H9 (cell line): ENCODE measurements at regions not wholly inside any gene's neighbourhood (a gene's known extent, or its start where the extent isn't known, plus 50 kb on each side); places are given as distances from the start of the nearest gene placed in this dataset.
A peak's percentile ranks its signal among the peaks of the same experiment; 100 is the strongest.

Experiments used
- DNase-seq: peaks from one replicate; pipeline ENCODE4 v3.0.0-alpha.2; 2017
- H2AFZ ChIP-seq: one replicate; pipeline ENCODE4 v1.6.1; 2013; ENCODE audit warnings: mild to moderate bottlenecking, low read length, control low read depth, moderate library complexity
- H2AK5ac ChIP-seq: 2 replicates; pipeline ENCODE4 v1.6.1; 2013; ENCODE audit warnings: low read length, control low read depth, mixed read lengths; ENCODE audit not compliant: insufficient read length
- H2BK120ac ChIP-seq: one replicate; pipeline ENCODE4 v1.6.1; 2013; ENCODE audit warnings: low read depth, mild to moderate bottlenecking, low read length, control low read depth, inconsistent platforms; ENCODE audit not compliant: poor library complexity, severe bottlenecking
- H2BK12ac ChIP-seq: 2 replicates; pipeline ENCODE4 v1.6.1; 2013; ENCODE audit warnings: low read length, control low read depth, mixed read lengths, low read depth; ENCODE audit not compliant: insufficient read length
- H2BK15ac ChIP-seq: 2 replicates; pipeline ENCODE4 v1.6.1; 2013; ENCODE audit warnings: low read depth, low read length, control low read depth
- H2BK20ac ChIP-seq: one replicate; pipeline ENCODE4 v1.6.1; 2013; ENCODE audit warnings: low read depth, mild to moderate bottlenecking, low read length, control low read depth, inconsistent platforms; ENCODE audit not compliant: poor library complexity, severe bottlenecking
- H2BK5ac ChIP-seq: 2 replicates; pipeline ENCODE4 v1.6.1; 2013; ENCODE audit warnings: low read length, control low read depth, mixed read lengths; ENCODE audit not compliant: insufficient read length
- H3K14ac ChIP-seq: 2 replicates; pipeline ENCODE4 v1.6.1; 2013; ENCODE audit warnings: low read length, control low read depth; ENCODE audit not compliant: insufficient read depth
- H3K18ac ChIP-seq: 2 replicates; pipeline ENCODE4 v1.6.1; 2013; ENCODE audit warnings: low read depth, mild to moderate bottlenecking, mixed read lengths, low read length, control low read depth; ENCODE audit not compliant: insufficient read length
- H3K23ac ChIP-seq: 2 replicates; pipeline ENCODE4 v1.6.1; 2013; ENCODE audit warnings: low read length, control low read depth, mixed read lengths, low read depth; ENCODE audit not compliant: insufficient read length
- H3K23me2 ChIP-seq: 2 replicates; pipeline ENCODE4 v1.6.1; 2013; ENCODE audit warnings: low read depth, mild to moderate bottlenecking, mixed read lengths, low read length, control low read depth; ENCODE audit not compliant: insufficient read length, poor library complexity, severe bottlenecking
- H3K27ac ChIP-seq: 2 replicates; pipeline ENCODE4 v1.5.1; 2013; ENCODE audit warnings: low read length, control low read depth, mixed read lengths, low read depth; ENCODE audit not compliant: insufficient read length
- H3K27me3 ChIP-seq: 2 replicates; pipeline ENCODE4 v1.6.1; 2013; ENCODE audit warnings: low read length, control low read depth, inconsistent platforms; ENCODE audit not compliant: insufficient read depth
- H3K4ac ChIP-seq: 2 replicates; pipeline ENCODE4 v1.6.1; 2013; ENCODE audit warnings: low read depth, mild to moderate bottlenecking, control low read depth, inconsistent platforms, low read length, moderate library complexity
- H3K4me1 ChIP-seq: 2 replicates; pipeline ENCODE4 v1.6.1; 2013; ENCODE audit warnings: low read length, control low read depth, inconsistent platforms; ENCODE audit not compliant: insufficient read depth
- H3K4me2 ChIP-seq: 2 replicates; pipeline ENCODE4 v1.6.1; 2013; ENCODE audit warnings: low read length, control low read depth, mixed read lengths; ENCODE audit not compliant: insufficient read length, insufficient read depth
- H3K56ac ChIP-seq: 2 replicates; pipeline ENCODE4 v1.6.1; 2013; ENCODE audit warnings: low read depth, mild to moderate bottlenecking, mixed read lengths, low read length, control low read depth; ENCODE audit not compliant: insufficient read length
- H3K79me1 ChIP-seq: 2 replicates; pipeline ENCODE4 v1.6.1; 2013; ENCODE audit warnings: low read depth, mild to moderate bottlenecking, moderate library complexity, low read length, control low read depth, inconsistent platforms; ENCODE audit not compliant: insufficient read depth, poor library complexity, severe bottlenecking
- H3K79me2 ChIP-seq: 2 replicates; pipeline ENCODE4 v1.6.1; 2013; ENCODE audit warnings: low read length, control low read depth, inconsistent platforms; ENCODE audit not compliant: insufficient read depth
- H3K9ac ChIP-seq: 2 replicates; pipeline ENCODE4 v1.6.1; 2013; ENCODE audit warnings: low read length, control low read depth, mixed read lengths; ENCODE audit not compliant: insufficient read length; ENCODE audit errors: extremely low read depth
- H3K9me3 ChIP-seq: one replicate; pipeline ENCODE4 v1.6.1; 2013; ENCODE audit warnings: low read depth, low read length, inconsistent platforms; ENCODE audit not compliant: control insufficient read depth
- H3T11ph ChIP-seq: one replicate; pipeline ENCODE4 v1.6.1; 2013; ENCODE audit warnings: mild to moderate bottlenecking, low read length, control low read depth, inconsistent platforms
- H4K20me1 ChIP-seq: one replicate; pipeline ENCODE4 v1.6.1; 2013; ENCODE audit not compliant: control insufficient read depth, insufficient read length, insufficient read depth
- H4K5ac ChIP-seq: 2 replicates; pipeline ENCODE4 v1.6.1; 2013; ENCODE audit warnings: low read depth, mild to moderate bottlenecking, mixed read lengths, low read length, control low read depth; ENCODE audit not compliant: insufficient read length
- H4K8ac ChIP-seq: replicated peaks from 2 replicates; pipeline ENCODE4 v1.6.1; 2013; ENCODE audit warnings: low read length, control low read depth, mixed read lengths, low read depth; ENCODE audit not compliant: insufficient read length
- H4K91ac ChIP-seq: 2 replicates; pipeline ENCODE4 v1.6.1; 2013; ENCODE audit warnings: low read depth, mild to moderate bottlenecking, moderate library complexity, mixed read lengths, low read length, control low read depth; ENCODE audit not compliant: insufficient read length
- H3K27ac Mint-ChIP-seq, 3 experiments: 2 replicates in 2 of 3; 3 replicates in 1 of 3; pipeline ENCODE4 v1.8.0; 2020 to 2021; ENCODE audit warnings: mixed read lengths in 3 of 3, mild to moderate bottlenecking in 1 of 3, moderate library complexity in 1 of 3
- H3K27me3 Mint-ChIP-seq: 2 replicates; pipeline ENCODE4 v1.8.0; 2021; ENCODE audit warnings: low read depth, mild to moderate bottlenecking, moderate library complexity, mixed read lengths
- H3K36me3 Mint-ChIP-seq, 3 experiments: 2 replicates in 2 of 3; 3 replicates in 1 of 3; pipeline ENCODE4 v1.8.0; 2020 to 2021; ENCODE audit warnings: low read depth in 3 of 3, mixed read lengths in 3 of 3; ENCODE audit not compliant: insufficient read depth in 1 of 3
- H3K4me1 Mint-ChIP-seq, 2 experiments: 2 replicates each; pipeline ENCODE4 v1.8.0; 2020; ENCODE audit warnings: mixed read lengths in 2 of 2
- H3K4me3 Mint-ChIP-seq, 2 experiments: 2 replicates in 1 of 2; 3 replicates in 1 of 2; pipeline ENCODE4 v1.8.0; 2020 to 2021; ENCODE audit warnings: mild to moderate bottlenecking in 2 of 2, mixed read lengths in 2 of 2, moderate library complexity in 1 of 2
- H3K9me3 Mint-ChIP-seq, 2 experiments: 2 replicates in 1 of 2; 3 replicates in 1 of 2; pipeline ENCODE4 v1.8.0; 2020; ENCODE audit warnings: mild to moderate bottlenecking in 2 of 2, mixed read lengths in 2 of 2, moderate library complexity in 1 of 2
- CTCF ChIP-seq: fragments of 200-600 bp; sonication (generic); conservative IDR thresholded peaks from 3 replicates; pipeline ENCODE4 v1.8.0; 2021; ENCODE audit warnings: antibody characterized with exemption, mild to moderate bottlenecking
- WGBS: extraction: QIAGEN DNeasy Blood & Tissue Kit; methylation state at CpG from one replicate; pipeline ENCODE4 v1.1.7; 2013; ENCODE audit warnings: missing lambda C conversion rate, low lambda C conversion rate, mixed read lengths; ENCODE audit not compliant: insufficient read length; ENCODE audit errors: extremely low coverage; 5-methylcytosine and 5-hydroxymethylcytosine counted together

GRCh38 chr10:44282626-44283300 is 102.1 kb downstream of the CXCL12 start:
- H3K27ac Mint-ChIP-seq, result peak overlapping the region in 1 of 3 experiments; percentile 21; a peak in 1 of 7 replicates
- Histone ChIP-seq H3K56ac (no peak overlapping the region), H4K91ac (no peak overlapping the region), H3K9ac (no peak overlapping the region), H3K4me1 (no peaks in the 10 kb centered on the region), H2BK12ac (no peak overlapping the region), H2AK5ac (no peak overlapping the region), H3K4me2 (no peak overlapping the region), H2BK20ac (no peak overlapping the region), H4K8ac (no peak overlapping the region), H2BK5ac (no peak overlapping the region), H3K27ac (no peak overlapping the region), H3K27me3 (no peaks in the 10 kb centered on the region; the same call in 1 of the 2 replicates), H3K18ac (no peak overlapping the region), H4K5ac (no peak overlapping the region), H3K9me3 (no peaks in the 10 kb centered on the region), H3K14ac (no peak overlapping the region), H4K20me1 (no peaks in the 10 kb centered on the region), H3K23ac (no peak overlapping the region), H2BK120ac (no peak overlapping the region), H2AFZ (no peak overlapping the region), H3K79me2 (no peaks in the 10 kb centered on the region), H3T11ph (no peak overlapping the region), H3K79me1 (no peaks in the 10 kb centered on the region), H3K4ac (no peak overlapping the region), H3K23me2 (no peaks in the 10 kb centered on the region), H2BK15ac (no peak overlapping the region)
- TF ChIP-seq CTCF, result no peak
- H3K36me3 Mint-ChIP-seq, result no peaks in the 10 kb centered on the region; a peak in 1 of 7 replicates
- H3K4me1 Mint-ChIP-seq, result peaks cover 24 to 35% of the 10 kb centered on the region in 2 experiments
- H3K9me3 Mint-ChIP-seq, result no peaks in the 10 kb centered on the region; a peak in 1 of 5 replicates
- WGBS, result no CpG with 5 or more reads among the region's 5 CpGs
- no peak overlapping the region for H3K4me3 Mint-ChIP-seq
- DNase-seq, result no peak
- H3K27me3 Mint-ChIP-seq, result peaks cover 5% of the 10 kb centered on the region; the same call in 1 of the 2 replicates
